ENCODE measurements at regions not wholly inside any gene's neighbourhood (a gene's known extent, or its start where the extent isn't known, plus 50 kb on each side); places are given as distances from the start of the nearest gene placed in this dataset.

DNA sequence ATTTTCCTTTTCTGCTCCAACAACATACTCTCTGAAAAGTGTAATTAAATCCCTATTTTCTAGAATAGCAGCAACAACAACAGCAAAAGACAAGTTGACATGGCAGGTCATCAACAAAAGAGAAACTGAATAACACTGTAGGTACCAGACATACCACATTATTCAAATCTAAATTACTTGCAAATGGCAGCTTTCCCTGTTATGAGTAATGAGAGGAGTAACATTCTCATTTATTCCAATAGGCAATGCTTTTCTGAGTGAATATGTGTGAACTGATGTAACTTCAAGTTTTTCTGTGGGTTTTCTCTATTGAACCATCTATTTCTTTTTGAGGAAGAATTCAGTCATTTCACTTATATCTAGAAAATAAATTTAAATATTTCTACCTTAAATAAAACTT is 501.5 kb downstream of the TRIB2 start:
- no peaks in the 10 kb centered on the region for H3K9me2 ChIP-seq (ENCODE audit: insufficient read depth)
- peaks cover 1% of the 10 kb centered on the region for H3K27me3 Mint-ChIP-seq (ENCODE audit: insufficient read depth, low read depth, poor library complexity)
- H3K9me3 Mint-ChIP-seq = peaks cover 27% of the 10 kb centered on the region
- H3K4me1 Mint-ChIP-seq = no peaks in the 10 kb centered on the region; the same call in 2 of the 3 replicates
- no peaks in the 10 kb centered on the region for H3K27me3 ChIP-seq (ENCODE audit: insufficient read depth)
- TF ChIP-seq, protein P1, sequence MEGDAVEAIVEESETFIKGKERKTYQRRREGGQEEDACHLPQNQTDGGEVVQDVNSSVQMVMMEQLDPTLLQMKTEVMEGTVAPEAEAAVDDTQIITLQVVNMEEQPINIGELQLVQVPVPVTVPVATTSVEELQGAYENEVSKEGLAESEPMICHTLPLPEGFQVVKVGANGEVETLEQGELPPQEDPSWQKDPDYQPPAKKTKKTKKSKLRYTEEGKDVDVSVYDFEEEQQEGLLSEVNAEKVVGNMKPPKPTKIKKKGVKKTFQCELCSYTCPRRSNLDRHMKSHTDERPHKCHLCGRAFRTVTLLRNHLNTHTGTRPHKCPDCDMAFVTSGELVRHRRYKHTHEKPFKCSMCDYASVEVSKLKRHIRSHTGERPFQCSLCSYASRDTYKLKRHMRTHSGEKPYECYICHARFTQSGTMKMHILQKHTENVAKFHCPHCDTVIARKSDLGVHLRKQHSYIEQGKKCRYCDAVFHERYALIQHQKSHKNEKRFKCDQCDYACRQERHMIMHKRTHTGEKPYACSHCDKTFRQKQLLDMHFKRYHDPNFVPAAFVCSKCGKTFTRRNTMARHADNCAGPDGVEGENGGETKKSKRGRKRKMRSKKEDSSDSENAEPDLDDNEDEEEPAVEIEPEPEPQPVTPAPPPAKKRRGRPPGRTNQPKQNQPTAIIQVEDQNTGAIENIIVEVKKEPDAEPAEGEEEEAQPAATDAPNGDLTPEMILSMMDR (conservative IDR thresholded peaks at IDR 0.05; ENCODE audit: low read depth in 2 of 2) = no peak
- no peak for TF ChIP-seq JUNB (IDR thresholded peaks at IDR 0.05; ENCODE audit: unreplicated experiment)
- TF ChIP-seq CREB1 (CRISPR knock-in tag; IDR thresholded peaks at IDR 0.05; ENCODE audit: low read depth) = no peak
- TF ChIP-seq EZH2phosphoT487 (IDR thresholded peaks at IDR 0.05; ENCODE audit: unreplicated experiment) = no peak
- TF ChIP-seq, protein P2, sequence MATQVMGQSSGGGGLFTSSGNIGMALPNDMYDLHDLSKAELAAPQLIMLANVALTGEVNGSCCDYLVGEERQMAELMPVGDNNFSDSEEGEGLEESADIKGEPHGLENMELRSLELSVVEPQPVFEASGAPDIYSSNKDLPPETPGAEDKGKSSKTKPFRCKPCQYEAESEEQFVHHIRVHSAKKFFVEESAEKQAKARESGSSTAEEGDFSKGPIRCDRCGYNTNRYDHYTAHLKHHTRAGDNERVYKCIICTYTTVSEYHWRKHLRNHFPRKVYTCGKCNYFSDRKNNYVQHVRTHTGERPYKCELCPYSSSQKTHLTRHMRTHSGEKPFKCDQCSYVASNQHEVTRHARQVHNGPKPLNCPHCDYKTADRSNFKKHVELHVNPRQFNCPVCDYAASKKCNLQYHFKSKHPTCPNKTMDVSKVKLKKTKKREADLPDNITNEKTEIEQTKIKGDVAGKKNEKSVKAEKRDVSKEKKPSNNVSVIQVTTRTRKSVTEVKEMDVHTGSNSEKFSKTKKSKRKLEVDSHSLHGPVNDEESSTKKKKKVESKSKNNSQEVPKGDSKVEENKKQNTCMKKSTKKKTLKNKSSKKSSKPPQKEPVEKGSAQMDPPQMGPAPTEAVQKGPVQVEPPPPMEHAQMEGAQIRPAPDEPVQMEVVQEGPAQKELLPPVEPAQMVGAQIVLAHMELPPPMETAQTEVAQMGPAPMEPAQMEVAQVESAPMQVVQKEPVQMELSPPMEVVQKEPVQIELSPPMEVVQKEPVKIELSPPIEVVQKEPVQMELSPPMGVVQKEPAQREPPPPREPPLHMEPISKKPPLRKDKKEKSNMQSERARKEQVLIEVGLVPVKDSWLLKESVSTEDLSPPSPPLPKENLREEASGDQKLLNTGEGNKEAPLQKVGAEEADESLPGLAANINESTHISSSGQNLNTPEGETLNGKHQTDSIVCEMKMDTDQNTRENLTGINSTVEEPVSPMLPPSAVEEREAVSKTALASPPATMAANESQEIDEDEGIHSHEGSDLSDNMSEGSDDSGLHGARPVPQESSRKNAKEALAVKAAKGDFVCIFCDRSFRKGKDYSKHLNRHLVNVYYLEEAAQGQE (IDR thresholded peaks at IDR 0.05; ENCODE audit: unreplicated experiment) = no peak
- TF ChIP-seq ZNF114 (CRISPR knock-in tag; IDR thresholded peaks at IDR 0.05) = no peak
- no peak for TF ChIP-seq EZH2 (IDR thresholded peaks at IDR 0.05; ENCODE audit: low read depth, unreplicated experiment)
- no peak for TF ChIP-seq ZNF331 (CRISPR knock-in tag; IDR thresholded peaks at IDR 0.05; ENCODE audit: low read depth)
- TF ChIP-seq, protein P3, sequence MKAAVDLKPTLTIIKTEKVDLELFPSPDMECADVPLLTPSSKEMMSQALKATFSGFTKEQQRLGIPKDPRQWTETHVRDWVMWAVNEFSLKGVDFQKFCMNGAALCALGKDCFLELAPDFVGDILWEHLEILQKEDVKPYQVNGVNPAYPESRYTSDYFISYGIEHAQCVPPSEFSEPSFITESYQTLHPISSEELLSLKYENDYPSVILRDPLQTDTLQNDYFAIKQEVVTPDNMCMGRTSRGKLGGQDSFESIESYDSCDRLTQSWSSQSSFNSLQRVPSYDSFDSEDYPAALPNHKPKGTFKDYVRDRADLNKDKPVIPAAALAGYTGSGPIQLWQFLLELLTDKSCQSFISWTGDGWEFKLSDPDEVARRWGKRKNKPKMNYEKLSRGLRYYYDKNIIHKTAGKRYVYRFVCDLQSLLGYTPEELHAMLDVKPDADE (IDR thresholded peaks at IDR 0.05) = no peak
- TF ChIP-seq STAT1 (IDR thresholded peaks at IDR 0.05; ENCODE audit: unreplicated experiment) = no peak
- no peak for TF ChIP-seq NANOG (IDR thresholded peaks at IDR 0.05; ENCODE audit: borderline replicate concordance)
- TF ChIP-seq POLR2AphosphoS5 (IDR thresholded peaks at IDR 0.05; ENCODE audit: low read depth) = no peak
- TF ChIP-seq, protein P4, sequence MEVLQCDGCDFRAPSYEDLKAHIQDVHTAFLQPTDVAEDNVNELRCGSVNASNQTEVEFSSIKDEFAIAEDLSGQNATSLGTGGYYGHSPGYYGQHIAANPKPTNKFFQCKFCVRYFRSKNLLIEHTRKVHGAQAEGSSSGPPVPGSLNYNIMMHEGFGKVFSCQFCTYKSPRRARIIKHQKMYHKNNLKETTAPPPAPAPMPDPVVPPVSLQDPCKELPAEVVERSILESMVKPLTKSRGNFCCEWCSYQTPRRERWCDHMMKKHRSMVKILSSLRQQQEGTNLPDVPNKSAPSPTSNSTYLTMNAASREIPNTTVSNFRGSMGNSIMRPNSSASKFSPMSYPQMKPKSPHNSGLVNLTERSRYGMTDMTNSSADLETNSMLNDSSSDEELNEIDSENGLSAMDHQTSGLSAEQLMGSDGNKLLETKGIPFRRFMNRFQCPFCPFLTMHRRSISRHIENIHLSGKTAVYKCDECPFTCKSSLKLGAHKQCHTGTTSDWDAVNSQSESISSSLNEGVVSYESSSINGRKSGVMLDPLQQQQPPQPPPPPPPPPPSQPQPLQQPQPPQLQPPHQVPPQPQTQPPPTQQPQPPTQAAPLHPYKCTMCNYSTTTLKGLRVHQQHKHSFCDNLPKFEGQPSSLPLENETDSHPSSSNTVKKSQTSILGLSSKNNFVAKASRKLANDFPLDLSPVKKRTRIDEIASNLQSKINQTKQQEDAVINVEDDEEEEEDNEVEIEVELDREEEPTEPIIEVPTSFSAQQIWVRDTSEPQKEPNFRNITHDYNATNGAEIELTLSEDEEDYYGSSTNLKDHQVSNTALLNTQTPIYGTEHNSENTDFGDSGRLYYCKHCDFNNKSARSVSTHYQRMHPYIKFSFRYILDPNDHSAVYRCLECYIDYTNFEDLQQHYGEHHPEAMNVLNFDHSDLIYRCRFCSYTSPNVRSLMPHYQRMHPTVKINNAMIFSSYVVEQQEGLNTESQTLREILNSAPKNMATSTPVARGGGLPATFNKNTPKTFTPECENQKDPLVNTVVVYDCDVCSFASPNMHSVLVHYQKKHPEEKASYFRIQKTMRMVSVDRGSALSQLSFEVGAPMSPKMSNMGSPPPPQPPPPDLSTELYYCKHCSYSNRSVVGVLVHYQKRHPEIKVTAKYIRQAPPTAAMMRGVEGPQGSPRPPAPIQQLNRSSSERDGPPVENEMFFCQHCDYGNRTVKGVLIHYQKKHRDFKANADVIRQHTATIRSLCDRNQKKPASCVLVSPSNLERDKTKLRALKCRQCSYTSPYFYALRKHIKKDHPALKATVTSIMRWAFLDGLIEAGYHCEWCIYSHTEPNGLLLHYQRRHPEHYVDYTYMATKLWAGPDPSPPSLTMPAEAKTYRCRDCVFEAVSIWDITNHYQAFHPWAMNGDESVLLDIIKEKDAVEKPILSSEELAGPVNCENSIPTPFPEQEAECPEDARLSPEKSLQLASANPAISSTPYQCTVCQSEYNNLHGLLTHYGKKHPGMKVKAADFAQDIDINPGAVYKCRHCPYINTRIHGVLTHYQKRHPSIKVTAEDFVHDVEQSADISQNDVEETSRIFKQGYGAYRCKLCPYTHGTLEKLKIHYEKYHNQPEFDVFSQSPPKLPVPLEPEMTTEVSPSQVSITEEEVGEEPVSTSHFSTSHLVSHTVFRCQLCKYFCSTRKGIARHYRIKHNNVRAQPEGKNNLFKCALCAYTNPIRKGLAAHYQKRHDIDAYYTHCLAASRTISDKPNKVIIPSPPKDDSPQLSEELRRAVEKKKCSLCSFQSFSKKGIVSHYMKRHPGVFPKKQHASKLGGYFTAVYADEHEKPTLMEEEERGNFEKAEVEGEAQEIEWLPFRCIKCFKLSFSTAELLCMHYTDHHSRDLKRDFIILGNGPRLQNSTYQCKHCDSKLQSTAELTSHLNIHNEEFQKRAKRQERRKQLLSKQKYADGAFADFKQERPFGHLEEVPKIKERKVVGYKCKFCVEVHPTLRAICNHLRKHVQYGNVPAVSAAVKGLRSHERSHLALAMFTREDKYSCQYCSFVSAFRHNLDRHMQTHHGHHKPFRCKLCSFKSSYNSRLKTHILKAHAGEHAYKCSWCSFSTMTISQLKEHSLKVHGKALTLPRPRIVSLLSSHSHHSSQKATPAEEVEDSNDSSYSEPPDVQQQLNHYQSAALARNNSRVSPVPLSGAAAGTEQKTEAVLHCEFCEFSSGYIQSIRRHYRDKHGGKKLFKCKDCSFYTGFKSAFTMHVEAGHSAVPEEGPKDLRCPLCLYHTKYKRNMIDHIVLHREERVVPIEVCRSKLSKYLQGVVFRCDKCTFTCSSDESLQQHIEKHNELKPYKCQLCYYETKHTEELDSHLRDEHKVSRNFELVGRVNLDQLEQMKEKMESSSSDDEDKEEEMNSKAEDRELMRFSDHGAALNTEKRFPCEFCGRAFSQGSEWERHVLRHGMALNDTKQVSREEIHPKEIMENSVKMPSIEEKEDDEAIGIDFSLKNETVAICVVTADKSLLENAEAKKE (CRISPR knock-in tag; IDR thresholded peaks at IDR 0.05) = no peak
- H3K4me3 ChIP-seq = no peak overlapping the region
- no peak overlapping the region for H2AFZ ChIP-seq
- no peak for DNase-seq (ENCODE audit: low spot score)
- H3K27ac ChIP-seq (ENCODE audit: low read depth) = no peak overlapping the region
- ATAC-seq = no peak
- no peak overlapping the region for H3K4me2 ChIP-seq
- H4K20me1 ChIP-seq (replicated peaks; ENCODE audit: insufficient read depth) = no peaks in the 10 kb centered on the region
- H3K27ac Mint-ChIP-seq = no peak overlapping the region
- H3K4me3 Mint-ChIP-seq = no peak overlapping the region
- peaks cover 18% of the 10 kb centered on the region for H3K36me3 Mint-ChIP-seq (ENCODE audit: low read depth)
- no peaks in the 10 kb centered on the region for H3K79me2 ChIP-seq (replicated peaks; ENCODE audit: insufficient read depth)
- H3K4me1 ChIP-seq (ENCODE audit: insufficient read depth) = no peaks in the 10 kb centered on the region
- H3K36me3 ChIP-seq (ENCODE audit: insufficient read depth) = no peaks in the 10 kb centered on the region
- no peaks in the 10 kb centered on the region for H3F3A ChIP-seq (replicated peaks; ENCODE audit: low read depth)
